GM23338 (cell line): ENCODE measurements at regions not wholly inside any gene's neighbourhood (a gene's known extent, or its start where the extent isn't known, plus 50 kb on each side); places are given as distances from the start of the nearest gene placed in this dataset.

Experiments
- ATAC-seq: fragments of 200-7000 bp; cut with Tn5 transposase; 3 replicates; pipeline ENCODE4 v1.9.1; 2020
- DNase-seq: peaks from one replicate; pipeline ENCODE4 v3.0.0-alpha.2; 2015; ENCODE audit warnings: low spot score
- H2AFZ ChIP-seq: fragments of 200-600 bp; sonication (generic); 2 replicates; pipeline ENCODE4 v1.8.0; 2016; ENCODE audit warnings: antibody characterized with exemption, mild to moderate bottlenecking, moderate library complexity
- H3F3A ChIP-seq: fragments of 200-600 bp; sonication (generic); replicated peaks from 2 replicates; pipeline ENCODE4 v1.8.0; 2017; ENCODE audit warnings: antibody characterized with exemption, mixed run types, low read depth
- H3K27ac ChIP-seq: fragments of 200-600 bp; sonication (generic); 2 replicates; pipeline ENCODE4 v1.6.1; 2016; ENCODE audit warnings: low read depth
- H3K27me3 ChIP-seq: fragments of 200-600 bp; sonication (generic); 2 replicates; pipeline ENCODE4 v1.8.0; 2016; ENCODE audit warnings: mild to moderate bottlenecking, mixed run types, moderate library complexity; ENCODE audit not compliant: insufficient read depth
- H3K36me3 ChIP-seq: fragments of 200-600 bp; sonication (generic); 2 replicates; pipeline ENCODE4 v1.8.0; 2016; ENCODE audit warnings: mild to moderate bottlenecking; ENCODE audit not compliant: insufficient read depth
- H3K4me1 ChIP-seq: fragments of 200-600 bp; sonication (generic); 2 replicates; pipeline ENCODE4 v1.8.0; 2016; ENCODE audit warnings: mild to moderate bottlenecking, moderate library complexity; ENCODE audit not compliant: insufficient read depth
- H3K4me2 ChIP-seq: fragments of 200-600 bp; sonication (generic); 2 replicates; pipeline ENCODE4 v1.7.1; 2017; ENCODE audit warnings: mixed run types
- H3K4me3 ChIP-seq: fragments of 200-600 bp; sonication (generic); 2 replicates; pipeline ENCODE4 v1.6.1; 2016; ENCODE audit warnings: mixed run types
- H3K79me2 ChIP-seq: fragments of 200-600 bp; sonication (generic); replicated peaks from 2 replicates; pipeline ENCODE4 v1.8.0; 2017; ENCODE audit warnings: mild to moderate bottlenecking; ENCODE audit not compliant: insufficient read depth
- H3K9me2 ChIP-seq: fragments of 200-600 bp; sonication (generic); 2 replicates; pipeline ENCODE4 v1.8.0; 2017; ENCODE audit not compliant: insufficient read depth
- H4K20me1 ChIP-seq: fragments of 200-600 bp; sonication (generic); replicated peaks from 2 replicates; pipeline ENCODE4 v1.8.0; 2017; ENCODE audit warnings: mild to moderate bottlenecking; ENCODE audit not compliant: insufficient read depth
- H3K27ac Mint-ChIP-seq: 2 replicates; pipeline ENCODE4 v1.8.0; 2020; ENCODE audit warnings: inconsistent platforms, mild to moderate bottlenecking, moderate library complexity, mixed read lengths
- H3K27me3 Mint-ChIP-seq: 3 replicates; pipeline ENCODE4 v1.8.0; 2022; ENCODE audit warnings: low read depth, mild to moderate bottlenecking, moderate library complexity, mixed read lengths, inconsistent platforms; ENCODE audit not compliant: insufficient read depth, poor library complexity
- H3K36me3 Mint-ChIP-seq: 3 replicates; pipeline ENCODE4 v1.8.0; 2021; ENCODE audit warnings: low read depth, mild to moderate bottlenecking, inconsistent platforms, moderate library complexity, mixed read lengths
- H3K4me1 Mint-ChIP-seq: 3 replicates; pipeline ENCODE4 v1.8.0; 2020; ENCODE audit warnings: mild to moderate bottlenecking, inconsistent platforms, mixed read lengths
- H3K4me3 Mint-ChIP-seq: 3 replicates; pipeline ENCODE4 v1.8.0; 2021; ENCODE audit warnings: moderate library complexity, mild to moderate bottlenecking, inconsistent platforms, mixed read lengths
- H3K9me3 Mint-ChIP-seq: 3 replicates; pipeline ENCODE4 v1.8.0; 2020; ENCODE audit warnings: moderate library complexity, mild to moderate bottlenecking, inconsistent platforms, mixed read lengths
- CREB1 ChIP-seq: fragments of 250-450 bp; sonication (Bioruptor Pico); IDR thresholded peaks from 2 replicates; pipeline ENCODE4 v1.5.0; 2020; ENCODE audit warnings: low read depth, mild to moderate bottlenecking, moderate library complexity
- EZH2 ChIP-seq: fragments of 200-600 bp; sonication (generic); IDR thresholded peaks from one replicate; pipeline ENCODE4 v1.8.0; 2017; ENCODE audit warnings: antibody characterized with exemption, mild to moderate bottlenecking, low read depth; ENCODE audit not compliant: unreplicated experiment
- JUNB ChIP-seq: IDR thresholded peaks from one replicate; pipeline ENCODE4 v1.6.1; 2016; ENCODE audit warnings: antibody characterized with exemption; ENCODE audit not compliant: unreplicated experiment
- NANOG ChIP-seq: IDR thresholded peaks from 2 replicates; pipeline ENCODE4 v1.6.1; 2016; ENCODE audit warnings: antibody characterized with exemption, borderline replicate concordance
- STAT1 ChIP-seq: IDR thresholded peaks from one replicate; pipeline ENCODE4 v1.6.1; 2016; ENCODE audit warnings: antibody characterized with exemption; ENCODE audit not compliant: unreplicated experiment
- ZNF114 ChIP-seq: fragments of 250-450 bp; sonication (Bioruptor Pico); IDR thresholded peaks from 2 replicates; pipeline ENCODE4 v1.5.0; 2020; ENCODE audit warnings: mild to moderate bottlenecking, moderate library complexity
- ZNF331 ChIP-seq: fragments of 250-450 bp; sonication (Bioruptor Pico); IDR thresholded peaks from 2 replicates; pipeline ENCODE4 v1.5.0; 2020; ENCODE audit warnings: low read depth, mild to moderate bottlenecking, moderate library complexity
- TF ChIP-seq, protein P1 (sequence below): fragments of 250-450 bp; sonication (Bioruptor Pico); IDR thresholded peaks from 2 replicates; pipeline ENCODE4 v1.5.0; 2020; ENCODE audit warnings: mild to moderate bottlenecking, moderate library complexity
- TF ChIP-seq, protein P2 (sequence below): IDR thresholded peaks from 2 replicates; pipeline ENCODE4 v1.6.1; 2016; ENCODE audit warnings: antibody characterized with exemption

DNA sequence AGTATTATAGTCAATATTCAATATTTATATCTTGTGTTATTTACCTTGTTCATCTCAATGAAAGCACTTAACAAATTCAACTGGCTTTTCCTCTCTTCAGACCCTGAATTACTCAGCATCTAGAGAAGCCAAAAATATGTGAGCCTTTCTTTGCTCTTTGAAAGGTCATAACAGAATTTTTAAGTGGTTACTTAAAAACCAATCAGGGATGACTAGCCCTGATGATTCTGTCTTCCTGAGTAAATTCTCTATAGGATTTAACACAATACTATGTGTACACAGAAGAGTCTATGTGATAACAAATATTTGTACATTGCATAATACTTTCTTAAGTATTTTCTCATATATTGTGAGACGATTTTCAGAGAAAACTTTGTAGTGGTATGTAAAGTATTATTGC is 546.3 kb downstream of the MAT2B start (continued):
- TF ChIP-seq, protein P1, sequence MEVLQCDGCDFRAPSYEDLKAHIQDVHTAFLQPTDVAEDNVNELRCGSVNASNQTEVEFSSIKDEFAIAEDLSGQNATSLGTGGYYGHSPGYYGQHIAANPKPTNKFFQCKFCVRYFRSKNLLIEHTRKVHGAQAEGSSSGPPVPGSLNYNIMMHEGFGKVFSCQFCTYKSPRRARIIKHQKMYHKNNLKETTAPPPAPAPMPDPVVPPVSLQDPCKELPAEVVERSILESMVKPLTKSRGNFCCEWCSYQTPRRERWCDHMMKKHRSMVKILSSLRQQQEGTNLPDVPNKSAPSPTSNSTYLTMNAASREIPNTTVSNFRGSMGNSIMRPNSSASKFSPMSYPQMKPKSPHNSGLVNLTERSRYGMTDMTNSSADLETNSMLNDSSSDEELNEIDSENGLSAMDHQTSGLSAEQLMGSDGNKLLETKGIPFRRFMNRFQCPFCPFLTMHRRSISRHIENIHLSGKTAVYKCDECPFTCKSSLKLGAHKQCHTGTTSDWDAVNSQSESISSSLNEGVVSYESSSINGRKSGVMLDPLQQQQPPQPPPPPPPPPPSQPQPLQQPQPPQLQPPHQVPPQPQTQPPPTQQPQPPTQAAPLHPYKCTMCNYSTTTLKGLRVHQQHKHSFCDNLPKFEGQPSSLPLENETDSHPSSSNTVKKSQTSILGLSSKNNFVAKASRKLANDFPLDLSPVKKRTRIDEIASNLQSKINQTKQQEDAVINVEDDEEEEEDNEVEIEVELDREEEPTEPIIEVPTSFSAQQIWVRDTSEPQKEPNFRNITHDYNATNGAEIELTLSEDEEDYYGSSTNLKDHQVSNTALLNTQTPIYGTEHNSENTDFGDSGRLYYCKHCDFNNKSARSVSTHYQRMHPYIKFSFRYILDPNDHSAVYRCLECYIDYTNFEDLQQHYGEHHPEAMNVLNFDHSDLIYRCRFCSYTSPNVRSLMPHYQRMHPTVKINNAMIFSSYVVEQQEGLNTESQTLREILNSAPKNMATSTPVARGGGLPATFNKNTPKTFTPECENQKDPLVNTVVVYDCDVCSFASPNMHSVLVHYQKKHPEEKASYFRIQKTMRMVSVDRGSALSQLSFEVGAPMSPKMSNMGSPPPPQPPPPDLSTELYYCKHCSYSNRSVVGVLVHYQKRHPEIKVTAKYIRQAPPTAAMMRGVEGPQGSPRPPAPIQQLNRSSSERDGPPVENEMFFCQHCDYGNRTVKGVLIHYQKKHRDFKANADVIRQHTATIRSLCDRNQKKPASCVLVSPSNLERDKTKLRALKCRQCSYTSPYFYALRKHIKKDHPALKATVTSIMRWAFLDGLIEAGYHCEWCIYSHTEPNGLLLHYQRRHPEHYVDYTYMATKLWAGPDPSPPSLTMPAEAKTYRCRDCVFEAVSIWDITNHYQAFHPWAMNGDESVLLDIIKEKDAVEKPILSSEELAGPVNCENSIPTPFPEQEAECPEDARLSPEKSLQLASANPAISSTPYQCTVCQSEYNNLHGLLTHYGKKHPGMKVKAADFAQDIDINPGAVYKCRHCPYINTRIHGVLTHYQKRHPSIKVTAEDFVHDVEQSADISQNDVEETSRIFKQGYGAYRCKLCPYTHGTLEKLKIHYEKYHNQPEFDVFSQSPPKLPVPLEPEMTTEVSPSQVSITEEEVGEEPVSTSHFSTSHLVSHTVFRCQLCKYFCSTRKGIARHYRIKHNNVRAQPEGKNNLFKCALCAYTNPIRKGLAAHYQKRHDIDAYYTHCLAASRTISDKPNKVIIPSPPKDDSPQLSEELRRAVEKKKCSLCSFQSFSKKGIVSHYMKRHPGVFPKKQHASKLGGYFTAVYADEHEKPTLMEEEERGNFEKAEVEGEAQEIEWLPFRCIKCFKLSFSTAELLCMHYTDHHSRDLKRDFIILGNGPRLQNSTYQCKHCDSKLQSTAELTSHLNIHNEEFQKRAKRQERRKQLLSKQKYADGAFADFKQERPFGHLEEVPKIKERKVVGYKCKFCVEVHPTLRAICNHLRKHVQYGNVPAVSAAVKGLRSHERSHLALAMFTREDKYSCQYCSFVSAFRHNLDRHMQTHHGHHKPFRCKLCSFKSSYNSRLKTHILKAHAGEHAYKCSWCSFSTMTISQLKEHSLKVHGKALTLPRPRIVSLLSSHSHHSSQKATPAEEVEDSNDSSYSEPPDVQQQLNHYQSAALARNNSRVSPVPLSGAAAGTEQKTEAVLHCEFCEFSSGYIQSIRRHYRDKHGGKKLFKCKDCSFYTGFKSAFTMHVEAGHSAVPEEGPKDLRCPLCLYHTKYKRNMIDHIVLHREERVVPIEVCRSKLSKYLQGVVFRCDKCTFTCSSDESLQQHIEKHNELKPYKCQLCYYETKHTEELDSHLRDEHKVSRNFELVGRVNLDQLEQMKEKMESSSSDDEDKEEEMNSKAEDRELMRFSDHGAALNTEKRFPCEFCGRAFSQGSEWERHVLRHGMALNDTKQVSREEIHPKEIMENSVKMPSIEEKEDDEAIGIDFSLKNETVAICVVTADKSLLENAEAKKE (CRISPR knock-in tag): no peak
- TF ChIP-seq JUNB (no peak), ZNF114 (no peak), STAT1 (no peak)

DNA sequence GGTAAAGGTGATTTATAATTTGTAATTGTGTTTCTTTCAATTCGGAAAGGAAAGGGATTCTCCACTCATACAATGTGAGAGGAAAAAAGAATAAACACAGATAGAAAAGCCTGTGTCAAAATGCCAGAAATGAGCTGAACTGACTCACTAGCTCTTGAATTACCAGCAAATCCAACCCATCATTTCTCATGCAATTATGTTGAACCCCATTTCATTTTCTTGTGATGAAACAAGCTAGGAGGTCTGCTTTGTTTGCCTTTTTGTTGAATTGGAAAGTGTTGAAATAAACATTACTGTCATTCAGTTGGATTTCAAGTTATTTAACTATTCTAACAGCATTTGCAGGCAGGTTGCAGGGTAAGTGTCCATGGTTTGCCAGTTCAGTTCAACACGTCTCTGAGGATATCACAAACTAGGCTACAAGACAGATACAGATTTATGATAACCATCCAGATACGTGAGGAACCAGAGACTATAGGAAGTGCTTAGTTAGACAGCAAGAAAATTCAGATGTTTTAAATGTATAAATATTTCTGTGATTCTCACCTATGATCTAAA is 547.2 kb downstream of the MAT2B start:
- Histone ChIP-seq H3K27me3 (no peaks in the 10 kb centered on the region), H4K20me1 (no peaks in the 10 kb centered on the region), H3K36me3 (no peaks in the 10 kb centered on the region), H3K27ac (no peak overlapping the region), H3F3A (no peaks in the 10 kb centered on the region), H2AFZ (no peak overlapping the region), H3K9me2 (no peaks in the 10 kb centered on the region), H3K4me2 (0 out of 2 replicates have a peak overlapping the region, but pooled peaks have one; percentile 29), H3K79me2 (no peaks in the 10 kb centered on the region), H3K4me1 (peaks cover 4% of the 10 kb centered on the region; the same call in 1 of the 2 replicates), H3K4me3 (no peak overlapping the region)
- H3K27me3 Mint-ChIP-seq: no peaks in the 10 kb centered on the region
- H3K4me1 Mint-ChIP-seq: peaks cover 6% of the 10 kb centered on the region
- H3K27ac Mint-ChIP-seq: peak overlapping the region; percentile 48
- H3K9me3 Mint-ChIP-seq: no peaks in the 10 kb centered on the region
- no peak overlapping the region for H3K4me3 Mint-ChIP-seq
- DNase-seq (no peak), ATAC-seq (no peak)
- no peaks in the 10 kb centered on the region for H3K36me3 Mint-ChIP-seq
- TF ChIP-seq, protein P2, sequence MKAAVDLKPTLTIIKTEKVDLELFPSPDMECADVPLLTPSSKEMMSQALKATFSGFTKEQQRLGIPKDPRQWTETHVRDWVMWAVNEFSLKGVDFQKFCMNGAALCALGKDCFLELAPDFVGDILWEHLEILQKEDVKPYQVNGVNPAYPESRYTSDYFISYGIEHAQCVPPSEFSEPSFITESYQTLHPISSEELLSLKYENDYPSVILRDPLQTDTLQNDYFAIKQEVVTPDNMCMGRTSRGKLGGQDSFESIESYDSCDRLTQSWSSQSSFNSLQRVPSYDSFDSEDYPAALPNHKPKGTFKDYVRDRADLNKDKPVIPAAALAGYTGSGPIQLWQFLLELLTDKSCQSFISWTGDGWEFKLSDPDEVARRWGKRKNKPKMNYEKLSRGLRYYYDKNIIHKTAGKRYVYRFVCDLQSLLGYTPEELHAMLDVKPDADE: no peak
- no peak for TF ChIP-seq EZH2
- no peak for TF ChIP-seq ZNF331 (CRISPR knock-in tag)
- TF ChIP-seq, protein P1 (CRISPR knock-in tag): no peak
- TF ChIP-seq CREB1 (CRISPR knock-in tag): no peak
- TF ChIP-seq NANOG: no peak
- no peak for TF ChIP-seq JUNB
- no peak for TF ChIP-seq STAT1
